ENCODE measurements at regions not wholly inside any gene's neighbourhood (a gene's known extent, or its start where the extent isn't known, plus 50 kb on each side); places are given as distances from the start of the nearest gene placed in this dataset.

DNA sequence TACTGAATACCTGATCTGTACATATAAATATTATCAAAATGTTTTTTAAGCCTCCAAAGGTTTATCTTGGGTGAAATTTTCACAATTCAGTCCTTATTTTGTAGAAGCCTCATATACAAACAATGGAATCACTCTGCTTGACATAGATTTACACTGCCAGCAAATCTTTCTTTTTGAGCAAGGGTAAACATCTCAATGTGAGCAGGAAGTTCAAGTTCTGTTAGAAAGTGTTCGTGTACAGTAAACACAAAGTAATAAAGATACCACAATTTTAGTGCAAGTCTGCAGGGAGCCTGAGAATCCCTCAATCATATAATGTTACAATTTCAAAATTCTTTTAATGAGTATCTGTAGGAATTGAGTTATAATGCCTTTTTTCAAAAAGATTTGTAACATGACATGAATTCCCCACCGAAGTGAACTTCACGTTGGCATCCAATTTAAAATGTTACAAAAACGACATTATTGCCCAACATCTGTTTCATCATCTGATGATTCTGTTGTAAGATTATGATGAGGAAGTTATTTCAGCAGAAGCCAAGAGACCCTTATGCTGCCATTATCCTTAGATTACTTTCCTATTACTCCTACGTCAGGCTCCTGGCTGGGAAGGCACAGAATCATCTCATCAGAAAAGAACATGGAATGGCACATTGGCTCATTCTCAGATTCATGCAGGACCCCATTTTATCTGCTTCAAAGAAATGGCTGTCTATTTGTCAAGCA lies 283.9 kb upstream of the ACVR2A start:
- H3K4me3 ChIP-seq (ENCODE audit: low read depth in 1 of 2, low read length in 1 of 2): no peak overlapping the region
- H3K4me1 ChIP-seq (ENCODE audit: control insufficient read depth in 1 of 2, insufficient read depth in 1 of 2, low read depth in 1 of 2, low read length in 1 of 2): peaks cover 4 to 9% of the 10 kb centered on the region in 2 experiments
- H3K9me3 ChIP-seq: no peaks in the 10 kb centered on the region
- no peaks in the 10 kb centered on the region for H3K36me3 ChIP-seq
- H3K27me3 ChIP-seq: no peaks in the 10 kb centered on the region
- H3K27ac ChIP-seq: no peak overlapping the region
- TF ChIP-seq, protein P1, sequence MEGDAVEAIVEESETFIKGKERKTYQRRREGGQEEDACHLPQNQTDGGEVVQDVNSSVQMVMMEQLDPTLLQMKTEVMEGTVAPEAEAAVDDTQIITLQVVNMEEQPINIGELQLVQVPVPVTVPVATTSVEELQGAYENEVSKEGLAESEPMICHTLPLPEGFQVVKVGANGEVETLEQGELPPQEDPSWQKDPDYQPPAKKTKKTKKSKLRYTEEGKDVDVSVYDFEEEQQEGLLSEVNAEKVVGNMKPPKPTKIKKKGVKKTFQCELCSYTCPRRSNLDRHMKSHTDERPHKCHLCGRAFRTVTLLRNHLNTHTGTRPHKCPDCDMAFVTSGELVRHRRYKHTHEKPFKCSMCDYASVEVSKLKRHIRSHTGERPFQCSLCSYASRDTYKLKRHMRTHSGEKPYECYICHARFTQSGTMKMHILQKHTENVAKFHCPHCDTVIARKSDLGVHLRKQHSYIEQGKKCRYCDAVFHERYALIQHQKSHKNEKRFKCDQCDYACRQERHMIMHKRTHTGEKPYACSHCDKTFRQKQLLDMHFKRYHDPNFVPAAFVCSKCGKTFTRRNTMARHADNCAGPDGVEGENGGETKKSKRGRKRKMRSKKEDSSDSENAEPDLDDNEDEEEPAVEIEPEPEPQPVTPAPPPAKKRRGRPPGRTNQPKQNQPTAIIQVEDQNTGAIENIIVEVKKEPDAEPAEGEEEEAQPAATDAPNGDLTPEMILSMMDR (IDR thresholded peaks at IDR 0.05): no peak

GRCh38 chr2:147559070-147559725 lies 285.6 kb upstream of the ACVR2A start:
- H3K27me3 ChIP-seq: no peaks in the 10 kb centered on the region
- H3K4me1 ChIP-seq (ENCODE audit: control insufficient read depth in 1 of 2, insufficient read depth in 1 of 2, low read depth in 1 of 2, low read length in 1 of 2): peaks cover 4 to 9% of the 10 kb centered on the region in 2 experiments
- no peak overlapping the region for H3K27ac ChIP-seq
- H3K4me3 ChIP-seq (ENCODE audit: low read depth in 1 of 2, low read length in 1 of 2): no peak overlapping the region
- no peaks in the 10 kb centered on the region for H3K9me3 ChIP-seq
- no peaks in the 10 kb centered on the region for H3K36me3 ChIP-seq
- TF ChIP-seq, protein P1 (IDR thresholded peaks at IDR 0.05): no peak

DNA sequence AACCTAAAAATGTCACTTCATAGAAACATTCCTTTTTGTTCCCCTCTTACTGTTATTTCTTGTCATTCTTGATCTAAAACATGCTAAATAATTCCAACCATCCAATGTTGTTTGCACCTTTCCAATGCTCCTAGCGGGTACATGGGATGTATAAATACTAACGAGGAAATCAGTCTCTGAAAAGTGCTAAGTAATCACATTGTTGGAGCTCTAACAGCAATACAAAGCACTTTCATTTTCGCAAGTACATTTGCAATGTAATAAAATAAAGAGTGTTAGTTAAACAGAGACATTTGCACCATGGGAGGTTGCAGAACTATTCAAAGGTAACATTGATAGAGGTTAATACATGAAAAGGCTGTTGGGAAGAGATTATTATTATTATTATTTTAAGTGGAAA lies 286.2 kb upstream of the ACVR2A start:
- H3K27ac ChIP-seq: no peak overlapping the region
- TF ChIP-seq, protein P1 (IDR thresholded peaks at IDR 0.05): no peak
- no peaks in the 10 kb centered on the region for H3K27me3 ChIP-seq
- H3K4me3 ChIP-seq (ENCODE audit: low read depth in 1 of 2, low read length in 1 of 2): no peak overlapping the region
- no peaks in the 10 kb centered on the region for H3K9me3 ChIP-seq
- peaks cover 4 to 9% of the 10 kb centered on the region in 2 experiments for H3K4me1 ChIP-seq (ENCODE audit: control insufficient read depth in 1 of 2, insufficient read depth in 1 of 2, low read depth in 1 of 2, low read length in 1 of 2)
- H3K36me3 ChIP-seq: no peaks in the 10 kb centered on the region

DNA sequence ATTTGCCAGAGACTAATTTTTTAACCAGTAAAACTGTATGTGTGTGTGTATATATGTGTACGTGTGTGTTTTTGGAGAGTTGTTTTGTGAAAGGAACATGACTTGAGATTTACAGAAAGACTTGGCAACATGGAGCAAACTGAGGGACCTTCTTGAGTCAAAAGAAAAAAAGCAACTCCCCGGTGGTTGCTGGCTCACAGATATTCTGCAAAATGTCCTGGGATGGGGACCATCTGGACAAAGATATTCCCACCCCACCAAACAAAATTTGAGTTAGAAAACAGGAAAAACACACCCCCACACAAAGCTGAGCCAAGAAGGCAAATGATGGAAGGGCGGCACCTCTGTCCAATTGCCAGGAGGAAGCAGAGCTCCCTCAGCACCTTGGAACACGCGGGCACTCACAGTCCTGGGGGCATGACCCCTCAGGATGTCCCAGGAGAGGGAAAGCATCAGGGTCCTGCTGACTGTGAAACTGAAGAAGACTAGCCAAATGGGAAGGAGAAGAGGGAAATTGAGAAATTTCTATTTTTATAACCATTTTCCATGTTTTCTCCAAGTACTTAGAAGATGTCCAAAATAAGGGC lies 290.2 kb upstream of the ACVR2A start:
- no peak overlapping the region for H3K4me3 ChIP-seq (ENCODE audit: low read depth in 1 of 2, low read length in 1 of 2)
- H3K27me3 ChIP-seq: no peaks in the 10 kb centered on the region
- no peaks in the 10 kb centered on the region for H3K9me3 ChIP-seq
- TF ChIP-seq, protein P1 (IDR thresholded peaks at IDR 0.05): no peak
- H3K4me1 ChIP-seq (ENCODE audit: control insufficient read depth in 1 of 2, insufficient read depth in 1 of 2, low read depth in 1 of 2, low read length in 1 of 2): no peaks in the 10 kb centered on the region
- no peak overlapping the region for H3K27ac ChIP-seq
- H3K36me3 ChIP-seq: no peaks in the 10 kb centered on the region

DNA sequence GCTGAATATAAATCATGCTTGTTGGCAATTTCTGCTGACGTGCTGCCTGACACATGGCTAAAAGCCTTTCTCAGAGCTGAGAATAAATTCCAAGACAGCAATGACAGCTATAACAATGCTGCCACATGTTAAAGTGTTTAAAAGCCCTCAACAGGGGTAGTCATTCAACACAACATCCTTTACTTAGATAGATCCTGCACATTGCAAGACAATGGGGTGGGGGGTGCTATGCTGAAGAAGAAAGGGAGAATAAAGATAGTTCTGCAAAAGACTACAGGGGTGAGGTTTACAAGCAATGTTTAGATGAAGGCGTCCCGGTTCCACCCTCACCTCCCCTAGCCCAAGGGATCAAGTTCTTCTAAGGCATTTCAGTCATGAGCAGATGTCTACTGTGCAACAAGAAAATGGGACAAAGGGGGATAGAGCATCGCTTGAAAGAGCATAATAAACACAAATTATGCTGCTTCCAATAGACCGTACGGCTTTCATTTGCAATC lies 291.0 kb upstream of the ACVR2A start:
- Histone ChIP-seq H3K27me3 (no peaks in the 10 kb centered on the region), H3K4me1 (ENCODE audit: control insufficient read depth in 1 of 2, insufficient read depth in 1 of 2, low read depth in 1 of 2, low read length in 1 of 2) (no peaks in the 10 kb centered on the region), H3K36me3 (no peaks in the 10 kb centered on the region), H3K9me3 (no peaks in the 10 kb centered on the region), H3K4me3 (ENCODE audit: low read depth in 1 of 2, low read length in 1 of 2) (no peak overlapping the region), H3K27ac (no peak overlapping the region)
- TF ChIP-seq, protein P1 (IDR thresholded peaks at IDR 0.05): no peak

Data from neutrophil (primary cell).